ENCODE measurements at regions not wholly inside any gene's neighbourhood (a gene's known extent, or its start where the extent isn't known, plus 50 kb on each side); places are given as distances from the start of the nearest gene placed in this dataset.

GRCh38 chr13:72195044-72195704 is 328.2 kb upstream of the DACH1 start:
- TF ChIP-seq SUZ12 (IDR thresholded peaks at IDR 0.05; ENCODE audit: low read depth, low read length) = no peak
- TF ChIP-seq, protein P1, sequence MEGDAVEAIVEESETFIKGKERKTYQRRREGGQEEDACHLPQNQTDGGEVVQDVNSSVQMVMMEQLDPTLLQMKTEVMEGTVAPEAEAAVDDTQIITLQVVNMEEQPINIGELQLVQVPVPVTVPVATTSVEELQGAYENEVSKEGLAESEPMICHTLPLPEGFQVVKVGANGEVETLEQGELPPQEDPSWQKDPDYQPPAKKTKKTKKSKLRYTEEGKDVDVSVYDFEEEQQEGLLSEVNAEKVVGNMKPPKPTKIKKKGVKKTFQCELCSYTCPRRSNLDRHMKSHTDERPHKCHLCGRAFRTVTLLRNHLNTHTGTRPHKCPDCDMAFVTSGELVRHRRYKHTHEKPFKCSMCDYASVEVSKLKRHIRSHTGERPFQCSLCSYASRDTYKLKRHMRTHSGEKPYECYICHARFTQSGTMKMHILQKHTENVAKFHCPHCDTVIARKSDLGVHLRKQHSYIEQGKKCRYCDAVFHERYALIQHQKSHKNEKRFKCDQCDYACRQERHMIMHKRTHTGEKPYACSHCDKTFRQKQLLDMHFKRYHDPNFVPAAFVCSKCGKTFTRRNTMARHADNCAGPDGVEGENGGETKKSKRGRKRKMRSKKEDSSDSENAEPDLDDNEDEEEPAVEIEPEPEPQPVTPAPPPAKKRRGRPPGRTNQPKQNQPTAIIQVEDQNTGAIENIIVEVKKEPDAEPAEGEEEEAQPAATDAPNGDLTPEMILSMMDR (CRISPR knock-in tag; IDR thresholded peaks at IDR 0.05) = no peak
- TF ChIP-seq ZFX (CRISPR knock-in tag; IDR thresholded peaks at IDR 0.05; ENCODE audit: low read depth) = no peak
- no peak for TF ChIP-seq ZNF143 (CRISPR knock-in tag; IDR thresholded peaks at IDR 0.05)
- TF ChIP-seq MXI1 (IDR thresholded peaks at IDR 0.05; ENCODE audit: borderline replicate concordance, low read depth, low read length) = no peak
